Thyroid gland (tissue), 4 donors: ENCODE measurements at regions not wholly inside any gene's neighbourhood (a gene's known extent, or its start where the extent isn't known, plus 50 kb on each side); places are given as distances from the start of the nearest gene placed in this dataset.

Experiments used
- CTCF ChIP-seq, 6 experiments: fragments of 200-600 bp in 3 of 6; fragments of 450-650 bp in 3 of 6; sonication (generic) in 3 of 6; IDR thresholded peaks; one replicate each; pipeline ENCODE4 v1.5.1; 2016 to 2019; ENCODE audit warnings: antibody characterized with exemption in 6 of 6, mild to moderate bottlenecking in 2 of 6, inconsistent platforms in 1 of 6, moderate library complexity in 1 of 6
- POLR2A ChIP-seq, 2 donors: fragments of 450-650 bp; IDR thresholded peaks; one replicate each; pipeline ENCODE4 v1.6.1; 2017; ENCODE audit warnings: antibody characterized with exemption in 2 of 2, mild to moderate bottlenecking in 2 of 2, moderate library complexity in 1 of 2

GRCh38 chr1:106603616-106604015 is 452.9 kb upstream of the PRMT6 start:
- TF ChIP-seq CTCF (IDR thresholded peaks at IDR 0.05) (no peak), POLR2A (IDR thresholded peaks at IDR 0.05) (no peak)
